ENCODE measurements at regions not wholly inside any gene's neighbourhood (a gene's known extent, or its start where the extent isn't known, plus 50 kb on each side); places are given as distances from the start of the nearest gene placed in this dataset.

GRCh38 chr4:11134705-11135104 is 294.0 kb downstream of the HS3ST1 start:
- no peak for TF ChIP-seq CTCF (conservative IDR thresholded peaks at IDR 0.05; ENCODE audit: low read length)
- no peak for TF ChIP-seq EZH2phosphoT487 (IDR thresholded peaks at IDR 0.05; ENCODE audit: borderline replicate concordance)

Measured in Loucy (cell line).